ENCODE measurements at regions not wholly inside any gene's neighbourhood (a gene's known extent, or its start where the extent isn't known, plus 50 kb on each side); places are given as distances from the start of the nearest gene placed in this dataset.

DNA sequence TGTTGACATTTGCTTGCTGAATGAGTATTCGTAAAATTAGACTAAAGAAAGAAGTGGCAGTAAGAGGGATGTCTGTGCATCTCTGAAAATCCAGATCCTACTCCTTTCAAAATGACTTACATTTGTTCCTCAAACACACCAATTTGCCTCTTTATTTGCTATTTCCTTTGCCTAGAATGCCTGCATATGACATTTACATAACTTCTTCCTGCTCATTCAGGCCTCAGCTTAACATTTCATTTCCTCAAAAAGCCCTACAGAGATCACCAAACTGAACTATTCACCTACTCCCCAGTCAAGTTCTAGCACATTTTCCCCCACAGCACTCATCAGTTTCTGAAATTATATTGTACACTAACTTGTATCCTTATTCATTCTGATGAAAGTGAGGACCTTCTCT, 907.2 kb downstream of the LRFN5 start:
- H3K4me3 ChIP-seq (ENCODE audit: low read depth, poor library complexity, severe bottlenecking) = no peak overlapping the region
- no peak for DNase-seq (ENCODE audit: low spot score in 2 of 2)
- WGBS, 2 donors = 83 to 90% methylated on average over 1 of the region's 1 CpG
- TF ChIP-seq POLR2A (IDR thresholded peaks at IDR 0.05) = no peak
- TF ChIP-seq, protein P1, sequence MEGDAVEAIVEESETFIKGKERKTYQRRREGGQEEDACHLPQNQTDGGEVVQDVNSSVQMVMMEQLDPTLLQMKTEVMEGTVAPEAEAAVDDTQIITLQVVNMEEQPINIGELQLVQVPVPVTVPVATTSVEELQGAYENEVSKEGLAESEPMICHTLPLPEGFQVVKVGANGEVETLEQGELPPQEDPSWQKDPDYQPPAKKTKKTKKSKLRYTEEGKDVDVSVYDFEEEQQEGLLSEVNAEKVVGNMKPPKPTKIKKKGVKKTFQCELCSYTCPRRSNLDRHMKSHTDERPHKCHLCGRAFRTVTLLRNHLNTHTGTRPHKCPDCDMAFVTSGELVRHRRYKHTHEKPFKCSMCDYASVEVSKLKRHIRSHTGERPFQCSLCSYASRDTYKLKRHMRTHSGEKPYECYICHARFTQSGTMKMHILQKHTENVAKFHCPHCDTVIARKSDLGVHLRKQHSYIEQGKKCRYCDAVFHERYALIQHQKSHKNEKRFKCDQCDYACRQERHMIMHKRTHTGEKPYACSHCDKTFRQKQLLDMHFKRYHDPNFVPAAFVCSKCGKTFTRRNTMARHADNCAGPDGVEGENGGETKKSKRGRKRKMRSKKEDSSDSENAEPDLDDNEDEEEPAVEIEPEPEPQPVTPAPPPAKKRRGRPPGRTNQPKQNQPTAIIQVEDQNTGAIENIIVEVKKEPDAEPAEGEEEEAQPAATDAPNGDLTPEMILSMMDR (IDR thresholded peaks at IDR 0.05) = no peak
- intact Hi-C loops (cut with DNase I; ENCODE audit: low total_unique reads) = no loop called here

DNA sequence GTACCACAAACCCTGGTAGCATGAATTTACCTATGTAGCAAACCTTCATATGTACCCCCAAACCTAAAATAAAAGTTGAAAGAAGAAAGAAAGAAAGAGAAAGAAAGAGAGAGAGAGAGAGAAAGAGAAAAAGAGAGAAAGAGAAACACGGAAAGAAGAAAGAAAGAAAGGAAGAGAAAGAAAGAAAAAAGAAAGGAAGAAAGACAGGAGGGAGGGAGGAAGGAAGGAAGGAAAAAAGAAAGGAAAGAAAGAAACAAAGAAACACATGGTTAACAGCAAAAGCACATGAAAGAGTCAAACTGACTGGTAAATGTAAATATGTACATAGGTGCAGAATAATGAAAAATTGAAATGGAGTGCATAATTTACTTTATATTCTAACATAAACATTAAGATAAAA, 903.4 kb downstream of the LRFN5 start:
- no peak overlapping the region for H3K4me3 ChIP-seq (ENCODE audit: low read depth, poor library complexity, severe bottlenecking)
- TF ChIP-seq, protein P1 (IDR thresholded peaks at IDR 0.05) = no peak
- intact Hi-C loops (cut with DNase I; ENCODE audit: low total_unique reads) = no loop called here
- DNase-seq (ENCODE audit: low spot score in 2 of 2) = no peak
- WGBS, 2 donors = 90 to 91% methylated on average over 1 of the region's 1 CpG

DNA sequence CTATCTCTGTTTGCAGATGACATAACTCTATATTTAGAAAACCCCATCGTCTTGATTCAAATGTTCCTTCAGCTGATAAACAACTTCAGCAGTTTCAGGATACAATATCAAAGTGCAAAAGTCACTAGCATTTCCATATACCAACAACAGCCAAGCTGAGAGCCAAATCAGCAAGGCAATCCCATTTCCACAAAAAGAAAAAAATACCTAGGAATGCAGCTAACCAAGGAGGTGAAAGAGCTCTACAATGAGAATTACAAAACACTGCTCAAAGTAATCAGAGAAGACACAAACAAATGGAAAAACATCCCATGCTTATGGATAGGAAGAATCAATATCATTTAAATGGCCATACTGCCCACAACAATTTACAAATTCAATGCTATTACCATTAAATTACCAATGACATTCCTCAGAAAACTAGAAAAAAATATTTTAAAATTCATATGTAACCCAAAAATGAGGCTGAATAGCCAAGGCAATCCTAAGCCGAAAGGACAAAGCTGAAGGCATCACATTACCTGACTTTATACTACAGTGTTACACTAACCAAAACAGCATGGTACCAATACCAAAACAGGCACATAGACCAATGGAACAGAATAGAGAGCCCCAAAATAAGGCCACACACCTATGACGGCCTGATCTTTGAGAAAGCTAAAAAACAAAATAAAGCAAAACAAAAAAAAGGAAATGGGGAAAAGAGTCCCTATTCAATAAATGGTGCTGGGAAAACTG, 901.7 kb downstream of the LRFN5 start:
- intact Hi-C loops (cut with DNase I; ENCODE audit: low total_unique reads) = no loop called here
- TF ChIP-seq, protein P1 (IDR thresholded peaks at IDR 0.05) = no peak
- no peak for TF ChIP-seq POLR2A (IDR thresholded peaks at IDR 0.05)
- 75 to 77% methylated on average over 3 of the region's 3 CpGs for WGBS, 2 donors
- DNase-seq (ENCODE audit: low spot score in 2 of 2) = no peak
- H3K4me3 ChIP-seq (ENCODE audit: low read depth, poor library complexity, severe bottlenecking) = no peak overlapping the region

DNA sequence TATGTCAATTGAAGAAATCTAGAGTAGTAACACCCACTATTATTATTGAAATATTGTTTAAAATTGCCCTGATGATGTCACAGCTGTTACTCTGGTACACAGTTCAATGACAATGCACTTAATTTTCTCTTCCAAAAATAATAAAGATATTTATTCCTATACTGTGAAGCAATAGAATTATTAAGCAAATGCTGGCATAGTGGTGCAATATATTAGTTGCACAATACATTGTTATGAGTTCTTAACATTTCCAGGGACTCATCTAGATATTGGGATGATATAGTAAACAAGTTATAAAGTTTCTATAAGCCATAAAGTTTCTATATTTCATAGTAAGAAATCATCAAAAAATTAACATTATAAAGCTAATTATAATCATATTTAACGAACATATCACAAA, 897.8 kb downstream of the LRFN5 start:
- no peak for DNase-seq (ENCODE audit: low spot score in 2 of 2)
- 43 to 64% methylated on average over 1 of the region's 1 CpG for WGBS, 2 donors
- H3K4me3 ChIP-seq (ENCODE audit: low read depth, poor library complexity, severe bottlenecking) = no peak overlapping the region

DNA sequence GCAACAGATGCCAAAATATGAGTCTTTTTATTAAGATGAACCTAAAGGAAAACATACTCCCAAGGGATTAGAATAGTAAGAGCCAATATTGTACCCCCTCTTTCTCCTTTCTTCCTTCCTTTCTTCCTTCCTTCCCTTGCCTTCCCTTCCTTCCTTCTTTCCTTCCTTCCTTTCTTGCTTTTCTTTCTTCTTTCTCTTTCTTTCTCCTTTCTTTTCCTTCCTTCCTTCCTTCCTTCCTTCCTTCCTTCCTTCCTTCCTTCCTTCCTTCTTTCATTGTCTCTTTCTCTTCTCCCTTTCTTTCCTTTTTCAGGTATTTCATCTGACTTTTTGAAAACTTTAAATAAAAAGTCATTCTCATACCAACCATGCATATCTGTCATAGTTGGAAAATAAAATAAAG, 892.5 kb downstream of the LRFN5 start:
- H3K4me3 ChIP-seq (ENCODE audit: low read depth, poor library complexity, severe bottlenecking) = no peak overlapping the region
- no peak for DNase-seq (ENCODE audit: low spot score in 2 of 2)
- intact Hi-C loops (cut with DNase I; ENCODE audit: low total_unique reads) = no loop called here
- no peak for TF ChIP-seq POLR2A (IDR thresholded peaks at IDR 0.05)
- TF ChIP-seq, protein P1 (IDR thresholded peaks at IDR 0.05) = no peak

More for the DNA sequence above, 897.8 kb downstream of the LRFN5 start:
- no peak for TF ChIP-seq POLR2A (IDR thresholded peaks at IDR 0.05)
- TF ChIP-seq, protein P1 (IDR thresholded peaks at IDR 0.05) = no peak
- intact Hi-C loops (cut with DNase I; ENCODE audit: low total_unique reads) = no loop called here

DNA sequence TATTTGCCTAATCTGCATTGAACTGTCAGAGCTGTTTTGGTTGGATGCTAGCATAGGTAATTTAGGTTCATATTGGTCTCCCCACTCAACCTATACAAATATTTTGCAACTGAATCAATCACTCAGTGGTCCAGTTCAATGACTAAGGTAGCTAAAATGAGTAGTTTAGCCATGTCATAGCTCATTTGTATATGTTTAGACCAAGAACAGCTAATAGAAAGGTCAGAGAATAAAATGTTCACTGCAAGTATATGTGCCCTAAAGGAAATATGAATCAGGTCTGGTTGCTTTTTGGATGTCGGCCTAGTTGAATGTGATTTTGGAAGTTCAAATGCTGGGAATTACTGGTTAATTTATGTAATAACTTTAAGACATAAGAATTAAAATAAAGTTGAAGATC, 883.9 kb downstream of the LRFN5 start:
- WGBS, 2 donors = 58 to 67% methylated on average over 1 of the region's 1 CpG

More for the DNA sequence above, 883.9 kb downstream of the LRFN5 start:
- no peak for TF ChIP-seq POLR2A (IDR thresholded peaks at IDR 0.05)
- TF ChIP-seq, protein P1 (IDR thresholded peaks at IDR 0.05) = no peak
- no peak for DNase-seq (ENCODE audit: low spot score in 2 of 2)
- intact Hi-C loops (cut with DNase I; ENCODE audit: low total_unique reads) = no loop called here
- H3K4me3 ChIP-seq (ENCODE audit: low read depth, poor library complexity, severe bottlenecking) = no peak overlapping the region

Data from lower leg skin (tissue), 4 donors.